Chondrocyte (in vitro differentiated cells): ENCODE measurements at regions not wholly inside any gene's neighbourhood (a gene's known extent, or its start where the extent isn't known, plus 50 kb on each side); places are given as distances from the start of the nearest gene placed in this dataset.

ENCODE experiments used
- DNase-seq: peaks from one replicate; pipeline ENCODE4 v3.0.0; 2021; ENCODE audit warnings: mixed read lengths, low spot score
- H3K27ac Mint-ChIP-seq: one replicate; pipeline ENCODE4 v1.8.0; 2021; ENCODE audit warnings: mild to moderate bottlenecking, moderate library complexity, mixed read lengths; ENCODE audit not compliant: unreplicated experiment
- H3K27me3 Mint-ChIP-seq: 2 replicates; pipeline ENCODE4 v1.8.0; 2021; ENCODE audit warnings: low read depth, mixed read lengths
- H3K36me3 Mint-ChIP-seq: 2 replicates; pipeline ENCODE4 v1.8.0; 2021; ENCODE audit warnings: low read depth, mixed read lengths
- H3K4me1 Mint-ChIP-seq: 2 replicates; pipeline ENCODE4 v1.8.0; 2021; ENCODE audit warnings: low read depth, mild to moderate bottlenecking, mixed read lengths
- H3K4me3 Mint-ChIP-seq: one replicate; pipeline ENCODE4 v1.8.0; 2021; ENCODE audit warnings: mild to moderate bottlenecking, moderate library complexity, mixed read lengths; ENCODE audit not compliant: unreplicated experiment
- H3K9me3 Mint-ChIP-seq: 2 replicates; pipeline ENCODE4 v1.8.0; 2021; ENCODE audit warnings: low read depth, mixed read lengths
- CTCF ChIP-seq: fragments of 200-600 bp; sonication (generic); IDR thresholded peaks from 2 replicates; pipeline ENCODE4 v1.5.0; 2021; ENCODE audit warnings: antibody characterized with exemption, mild to moderate bottlenecking, moderate library complexity

- Mint-ChIP-seq H3K9me3 (no peaks in the 10 kb centered on the region), H3K4me1 (no peaks in the 10 kb centered on the region), H3K36me3 (no peaks in the 10 kb centered on the region), H3K27ac (no peak overlapping the region), H3K27me3 (no peaks in the 10 kb centered on the region), H3K4me3 (no peak overlapping the region)
- TF ChIP-seq CTCF = no peak
- no peak for DNase-seq
Measured at GRCh38 chr6:14849185-14849584, 396.7 kb upstream of the JARID2 start.

GRCh38 chr6:14851281-14851680 is 394.6 kb upstream of the JARID2 start:
- Mint-ChIP-seq H3K36me3 (no peaks in the 10 kb centered on the region), H3K27me3 (no peaks in the 10 kb centered on the region), H3K4me1 (no peaks in the 10 kb centered on the region), H3K27ac (no peak overlapping the region), H3K9me3 (no peaks in the 10 kb centered on the region), H3K4me3 (no peak overlapping the region)
- TF ChIP-seq CTCF = no peak
- no peak for DNase-seq

GRCh38 chr6:14852375-14852774 is 393.5 kb upstream of the JARID2 start:
- H3K27ac Mint-ChIP-seq = no peak overlapping the region
- no peaks in the 10 kb centered on the region for H3K9me3 Mint-ChIP-seq
- H3K4me3 Mint-ChIP-seq = no peak overlapping the region
- H3K27me3 Mint-ChIP-seq = no peaks in the 10 kb centered on the region
- H3K36me3 Mint-ChIP-seq = no peaks in the 10 kb centered on the region
- no peak for TF ChIP-seq CTCF
- no peak for DNase-seq
- no peaks in the 10 kb centered on the region for H3K4me1 Mint-ChIP-seq

GRCh38 chr6:14856177-14856576 is 389.7 kb upstream of the JARID2 start:
- Mint-ChIP-seq H3K4me1 (no peaks in the 10 kb centered on the region), H3K9me3 (no peaks in the 10 kb centered on the region)
- no peak for TF ChIP-seq CTCF

GRCh38 chr6:14857001-14857400 is 388.9 kb upstream of the JARID2 start:
- Mint-ChIP-seq H3K4me1 (no peaks in the 10 kb centered on the region), H3K9me3 (no peaks in the 10 kb centered on the region), H3K27me3 (no peaks in the 10 kb centered on the region), H3K4me3 (no peak overlapping the region), H3K36me3 (no peaks in the 10 kb centered on the region), H3K27ac (no peak overlapping the region)
- no peak for TF ChIP-seq CTCF
- DNase-seq = no peak

More at GRCh38 chr6:14856177-14856576, 389.7 kb upstream of the JARID2 start:
- no peaks in the 10 kb centered on the region for H3K27me3 Mint-ChIP-seq
- H3K27ac Mint-ChIP-seq = no peak overlapping the region
- no peak for DNase-seq
- no peaks in the 10 kb centered on the region for H3K36me3 Mint-ChIP-seq
- no peak overlapping the region for H3K4me3 Mint-ChIP-seq
